ENCODE measurements at regions not wholly inside any gene's neighbourhood (a gene's known extent, or its start where the extent isn't known, plus 50 kb on each side); places are given as distances from the start of the nearest gene placed in this dataset.

DNA sequence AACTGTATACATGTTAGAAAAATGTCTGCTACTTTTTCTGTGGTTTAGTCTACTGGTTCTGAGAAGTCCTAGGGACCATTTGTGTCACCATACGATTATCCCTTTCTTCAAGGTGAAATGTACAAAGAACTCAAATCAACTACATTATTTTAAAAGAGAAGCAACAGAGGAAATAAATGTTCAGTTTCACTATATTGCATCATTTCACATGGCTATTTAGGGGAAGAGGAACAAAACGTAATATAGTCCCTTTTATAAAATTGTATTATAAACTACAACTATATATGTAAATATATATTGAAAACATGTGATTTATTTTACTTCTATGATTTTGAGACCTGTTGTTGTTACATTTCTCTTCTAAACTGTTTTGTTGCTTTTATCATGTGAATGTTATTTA lies 1308.0 kb downstream of the EPHA7 start:
- DNase-seq (ENCODE audit: low read depth, low spot score), result no peak
- H2AFZ ChIP-seq (ENCODE audit: control insufficient read depth, low read depth, low read length), result no peak overlapping the region
- intact Hi-C loops (cut with micrococcal nuclease; ENCODE audit: unreplicated experiment), result no loop called here
- H3K4me3 ChIP-seq, result no peak overlapping the region
- no peaks in the 10 kb centered on the region for H3K4me1 ChIP-seq (ENCODE audit: control insufficient read depth, insufficient read depth, low read length)
- TF ChIP-seq MXI1 (IDR thresholded peaks at IDR 0.05; ENCODE audit: low read depth, low read length), result no peak
- TF ChIP-seq SPI1 (IDR thresholded peaks at IDR 0.05; ENCODE audit: borderline replicate concordance, insufficient read depth, low read depth, low read length), result no peak
- TF ChIP-seq MTA2 (IDR thresholded peaks at IDR 0.05; ENCODE audit: low read depth), result no peak
- TF ChIP-seq HDAC6 (IDR thresholded peaks at IDR 0.05; ENCODE audit: unreplicated experiment), result no peak
- TF ChIP-seq TCF7 (IDR thresholded peaks at IDR 0.05; ENCODE audit: borderline replicate concordance), result no peak
- TF ChIP-seq, protein P1, sequence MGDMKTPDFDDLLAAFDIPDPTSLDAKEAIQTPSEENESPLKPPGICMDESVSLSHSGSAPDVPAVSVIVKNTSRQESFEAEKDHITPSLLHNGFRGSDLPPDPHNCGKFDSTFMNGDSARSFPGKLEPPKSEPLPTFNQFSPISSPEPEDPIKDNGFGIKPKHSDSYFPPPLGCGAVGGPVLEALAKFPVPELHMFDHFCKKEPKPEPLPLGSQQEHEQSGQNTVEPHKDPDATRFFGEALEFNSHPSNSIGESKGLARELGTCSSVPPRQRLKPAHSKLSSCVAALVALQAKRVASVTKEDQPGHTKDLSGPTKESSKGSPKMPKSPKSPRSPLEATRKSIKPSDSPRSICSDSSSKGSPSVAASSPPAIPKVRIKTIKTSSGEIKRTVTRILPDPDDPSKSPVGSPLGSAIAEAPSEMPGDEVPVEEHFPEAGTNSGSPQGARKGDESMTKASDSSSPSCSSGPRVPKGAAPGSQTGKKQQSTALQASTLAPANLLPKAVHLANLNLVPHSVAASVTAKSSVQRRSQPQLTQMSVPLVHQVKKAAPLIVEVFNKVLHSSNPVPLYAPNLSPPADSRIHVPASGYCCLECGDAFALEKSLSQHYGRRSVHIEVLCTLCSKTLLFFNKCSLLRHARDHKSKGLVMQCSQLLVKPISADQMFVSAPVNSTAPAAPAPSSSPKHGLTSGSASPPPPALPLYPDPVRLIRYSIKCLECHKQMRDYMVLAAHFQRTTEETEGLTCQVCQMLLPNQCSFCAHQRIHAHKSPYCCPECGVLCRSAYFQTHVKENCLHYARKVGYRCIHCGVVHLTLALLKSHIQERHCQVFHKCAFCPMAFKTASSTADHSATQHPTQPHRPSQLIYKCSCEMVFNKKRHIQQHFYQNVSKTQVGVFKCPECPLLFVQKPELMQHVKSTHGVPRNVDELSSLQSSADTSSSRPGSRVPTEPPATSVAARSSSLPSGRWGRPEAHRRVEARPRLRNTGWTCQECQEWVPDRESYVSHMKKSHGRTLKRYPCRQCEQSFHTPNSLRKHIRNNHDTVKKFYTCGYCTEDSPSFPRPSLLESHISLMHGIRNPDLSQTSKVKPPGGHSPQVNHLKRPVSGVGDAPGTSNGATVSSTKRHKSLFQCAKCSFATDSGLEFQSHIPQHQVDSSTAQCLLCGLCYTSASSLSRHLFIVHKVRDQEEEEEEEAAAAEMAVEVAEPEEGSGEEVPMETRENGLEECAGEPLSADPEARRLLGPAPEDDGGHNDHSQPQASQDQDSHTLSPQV (IDR thresholded peaks at IDR 0.05), result no peak
- TF ChIP-seq, protein P2, sequence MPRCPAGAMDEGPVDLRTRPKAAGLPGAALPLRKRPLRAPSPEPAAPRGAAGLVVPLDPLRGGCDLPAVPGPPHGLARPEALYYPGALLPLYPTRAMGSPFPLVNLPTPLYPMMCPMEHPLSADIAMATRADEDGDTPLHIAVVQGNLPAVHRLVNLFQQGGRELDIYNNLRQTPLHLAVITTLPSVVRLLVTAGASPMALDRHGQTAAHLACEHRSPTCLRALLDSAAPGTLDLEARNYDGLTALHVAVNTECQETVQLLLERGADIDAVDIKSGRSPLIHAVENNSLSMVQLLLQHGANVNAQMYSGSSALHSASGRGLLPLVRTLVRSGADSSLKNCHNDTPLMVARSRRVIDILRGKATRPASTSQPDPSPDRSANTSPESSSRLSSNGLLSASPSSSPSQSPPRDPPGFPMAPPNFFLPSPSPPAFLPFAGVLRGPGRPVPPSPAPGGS (IDR thresholded peaks at IDR 0.05; ENCODE audit: borderline replicate concordance, insufficient read depth, low read depth, low read length, poor library complexity, severe bottlenecking), result no peak
- no peak for TF ChIP-seq SIN3A (IDR thresholded peaks at IDR 0.05; ENCODE audit: low read depth, low read length)
- TF ChIP-seq, protein P3, sequence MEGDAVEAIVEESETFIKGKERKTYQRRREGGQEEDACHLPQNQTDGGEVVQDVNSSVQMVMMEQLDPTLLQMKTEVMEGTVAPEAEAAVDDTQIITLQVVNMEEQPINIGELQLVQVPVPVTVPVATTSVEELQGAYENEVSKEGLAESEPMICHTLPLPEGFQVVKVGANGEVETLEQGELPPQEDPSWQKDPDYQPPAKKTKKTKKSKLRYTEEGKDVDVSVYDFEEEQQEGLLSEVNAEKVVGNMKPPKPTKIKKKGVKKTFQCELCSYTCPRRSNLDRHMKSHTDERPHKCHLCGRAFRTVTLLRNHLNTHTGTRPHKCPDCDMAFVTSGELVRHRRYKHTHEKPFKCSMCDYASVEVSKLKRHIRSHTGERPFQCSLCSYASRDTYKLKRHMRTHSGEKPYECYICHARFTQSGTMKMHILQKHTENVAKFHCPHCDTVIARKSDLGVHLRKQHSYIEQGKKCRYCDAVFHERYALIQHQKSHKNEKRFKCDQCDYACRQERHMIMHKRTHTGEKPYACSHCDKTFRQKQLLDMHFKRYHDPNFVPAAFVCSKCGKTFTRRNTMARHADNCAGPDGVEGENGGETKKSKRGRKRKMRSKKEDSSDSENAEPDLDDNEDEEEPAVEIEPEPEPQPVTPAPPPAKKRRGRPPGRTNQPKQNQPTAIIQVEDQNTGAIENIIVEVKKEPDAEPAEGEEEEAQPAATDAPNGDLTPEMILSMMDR (IDR thresholded peaks at IDR 0.05 in 2 of 3, conservative IDR thresholded peaks at IDR 0.05 in 1 of 3; ENCODE audit: control insufficient read depth in 2 of 3, extremely low read depth in 1 of 3, insufficient read depth in 1 of 3, low read depth in 3 of 3, low read length in 3 of 3), result no peak
- BruUV-seq (replicated peaks), result no TSS peak
- POLR2A ChIA-PET, result no interaction called here
- RAD21 ChIA-PET (ENCODE audit: unreplicated experiment), result interaction anchor here (2.6 kb wide), 1 partner anchor 10 kb away, joined by 12 read pairs; no protein-coding TSS in a partner anchor
- H3K4me2 ChIP-seq (ENCODE audit: control insufficient read depth, insufficient read depth), result no peak overlapping the region
- SMC1A ChIA-PET (ENCODE audit: uncharacterized antibody, unreplicated experiment), result interaction anchor here (0.9 to 3.5 kb wide), 6 partner anchors 10 to 121 kb away, joined by 3 to 12 read pairs (median 7); no protein-coding TSS in a partner anchor
- H3K9ac ChIP-seq (ENCODE audit: control insufficient read depth, insufficient read depth, low read length), result no peak overlapping the region
- H3K27ac ChIP-seq (ENCODE audit: control insufficient read depth, insufficient read depth), result no peak overlapping the region
- H3K36me3 ChIP-seq (ENCODE audit: control insufficient read depth in 2 of 2, insufficient read depth in 2 of 2, low read length in 1 of 2), result no peaks in the 10 kb centered on the region
- in situ Hi-C loops (cut with MboI), result no loop called here
- H3K9me3 ChIP-seq (replicated peaks; ENCODE audit: control insufficient read depth, insufficient read depth, low read length), result no peaks in the 10 kb centered on the region
- H3K27me3 ChIP-seq (replicated peaks in 1 of 2; ENCODE audit: control insufficient read depth in 2 of 2, insufficient read depth in 2 of 2, low read length in 1 of 2), result no peaks in the 10 kb centered on the region
- no peak for FAIRE-seq
- ATAC-seq, result no peak
- no peaks in the 10 kb centered on the region for H3K79me2 ChIP-seq (ENCODE audit: control insufficient read depth, insufficient read depth, low read length)
- H4K20me1 ChIP-seq (ENCODE audit: control insufficient read depth, insufficient read depth), result no peaks in the 10 kb centered on the region
- CTCF ChIA-PET, result interaction anchor here (1.0 to 2.6 kb wide), 2 partner anchors 10 to 833 kb away, joined by 3 to 13 read pairs; no protein-coding TSS in a partner anchor
- 27% methylated on average over 2 of the region's 2 CpGs for WGBS (ENCODE audit: insufficient coverage, insufficient replicate concordance, low lambda C conversion rate, missing lambda C conversion rate)

All from GM12878 (cell line).